ENCODE measurements at regions not wholly inside any gene's neighbourhood (a gene's known extent, or its start where the extent isn't known, plus 50 kb on each side); places are given as distances from the start of the nearest gene placed in this dataset.

- no peak for TF ChIP-seq POLR2AphosphoS5 (IDR thresholded peaks at IDR 0.05; ENCODE audit: low read depth)
- TF ChIP-seq GABPA (IDR thresholded peaks at IDR 0.05; ENCODE audit: low read depth): no peak
- TF ChIP-seq SPI1 (IDR thresholded peaks at IDR 0.05; ENCODE audit: borderline replicate concordance, low read depth): no peak
- TF ChIP-seq REST (IDR thresholded peaks at IDR 0.05; ENCODE audit: insufficient replicate concordance, low read depth): no peak
- no peak for TF ChIP-seq CTCF (IDR thresholded peaks at IDR 0.05; ENCODE audit: insufficient read depth, low read length)
- Histone ChIP-seq H3K4me3 (replicated peaks; ENCODE audit: insufficient read depth, low read length) (no peak overlapping the region), H3K27me3 (ENCODE audit: insufficient read depth, poor library complexity, severe bottlenecking) (no peaks in the 10 kb centered on the region), H3K27ac (replicated peaks) (no peak overlapping the region)
- no peak for DNase-seq (ENCODE audit: low read depth in 1 of 2, low spot score in 1 of 2)
These were observed 576.2 kb downstream of the BCL11B start for GRCh38 chr14:98695809-98696208.

- DNase-seq (ENCODE audit: low read depth in 1 of 2, low spot score in 1 of 2): no peak
- Histone ChIP-seq H3K4me3 (replicated peaks; ENCODE audit: insufficient read depth, low read length) (no peak overlapping the region), H3K27me3 (ENCODE audit: insufficient read depth, poor library complexity, severe bottlenecking) (no peaks in the 10 kb centered on the region), H3K27ac (replicated peaks) (no peak overlapping the region)
- no peak for TF ChIP-seq SPI1 (IDR thresholded peaks at IDR 0.05; ENCODE audit: borderline replicate concordance, low read depth)
- TF ChIP-seq CTCF (IDR thresholded peaks at IDR 0.05; ENCODE audit: insufficient read depth, low read length): no peak
- no peak for TF ChIP-seq REST (IDR thresholded peaks at IDR 0.05; ENCODE audit: insufficient replicate concordance, low read depth)
- TF ChIP-seq GABPA (IDR thresholded peaks at IDR 0.05; ENCODE audit: low read depth): no peak
- TF ChIP-seq POLR2AphosphoS5 (IDR thresholded peaks at IDR 0.05; ENCODE audit: low read depth): no peak
These were observed 573.7 kb downstream of the BCL11B start for GRCh38 chr14:98698341-98698740.

- no peak for DNase-seq (ENCODE audit: low read depth in 1 of 2, low spot score in 1 of 2)
These were observed 571.2 kb downstream of the BCL11B start for GRCh38 chr14:98700748-98701147.

More at GRCh38 chr14:98700748-98701147, 571.2 kb downstream of the BCL11B start:
- no peak overlapping the region for H3K4me3 ChIP-seq (replicated peaks; ENCODE audit: insufficient read depth, low read length)
- H3K27me3 ChIP-seq (ENCODE audit: insufficient read depth, poor library complexity, severe bottlenecking): no peaks in the 10 kb centered on the region
- no peak overlapping the region for H3K27ac ChIP-seq (replicated peaks)
- TF ChIP-seq SPI1 (IDR thresholded peaks at IDR 0.05; ENCODE audit: borderline replicate concordance, low read depth) (no peak), REST (IDR thresholded peaks at IDR 0.05; ENCODE audit: insufficient replicate concordance, low read depth) (no peak), POLR2AphosphoS5 (IDR thresholded peaks at IDR 0.05; ENCODE audit: low read depth) (no peak), CTCF (IDR thresholded peaks at IDR 0.05; ENCODE audit: insufficient read depth, low read length) (no peak), GABPA (IDR thresholded peaks at IDR 0.05; ENCODE audit: low read depth) (no peak)
